GM21576 (cell line): ENCODE measurements at regions not wholly inside any gene's neighbourhood (a gene's known extent, or its start where the extent isn't known, plus 50 kb on each side); places are given as distances from the start of the nearest gene placed in this dataset.

Experiments used
- ATAC-seq: cut with Tn5 transposase; IDR thresholded peaks from one replicate; pipeline ENCODE4 v1.9.1; 2021; ENCODE audit warnings: mild to moderate bottlenecking, moderate library complexity; ENCODE audit not compliant: unreplicated experiment

GRCh38 chr2:40773291-40773690 lies 321.4 kb upstream of the SLC8A1 start:
- ATAC-seq: no peak

- no peak for ATAC-seq
Observed at GRCh38 chr2:40783704-40784103, 331.8 kb upstream of the SLC8A1 start.

- ATAC-seq: no peak
Observed at GRCh38 chr2:40786636-40787035, 334.7 kb upstream of the SLC8A1 start.

GRCh38 chr2:40797120-40797519 lies 345.2 kb upstream of the SLC8A1 start:
- ATAC-seq: no peak

- ATAC-seq: no peak
Observed at GRCh38 chr2:40803900-40804299, 352.0 kb upstream of the SLC8A1 start.

- ATAC-seq: no peak
Observed at GRCh38 chr2:40809156-40809555, 357.3 kb upstream of the SLC8A1 start.

- no peak for ATAC-seq
Observed at GRCh38 chr2:40814616-40815015, 362.7 kb upstream of the SLC8A1 start.

GRCh38 chr2:40820319-40820718 lies 368.4 kb upstream of the SLC8A1 start:
- no peak for ATAC-seq

GRCh38 chr2:40823478-40823877 lies 371.6 kb upstream of the SLC8A1 start:
- ATAC-seq: no peak

GRCh38 chr2:40824278-40824677 lies 372.4 kb upstream of the SLC8A1 start:
- ATAC-seq: no peak

- no peak for ATAC-seq
Observed at GRCh38 chr2:40827392-40827791, 375.5 kb upstream of the SLC8A1 start.

- ATAC-seq: no peak
Observed at GRCh38 chr2:40831321-40831873, 379.5 kb upstream of the SLC8A1 start.

- no peak for ATAC-seq
Observed at GRCh38 chr2:40841856-40842255, 390.0 kb upstream of the SLC8A1 start.

GRCh38 chr2:40844353-40845277 lies 392.7 kb upstream of the SLC8A1 start:
- no peak for ATAC-seq

- ATAC-seq: no peak
Observed at GRCh38 chr2:40851661-40852060, 399.8 kb upstream of the SLC8A1 start.

- no peak for ATAC-seq
Observed at GRCh38 chr2:40859617-40860016, 407.7 kb upstream of the SLC8A1 start.

GRCh38 chr2:40867829-40868228 lies 415.9 kb upstream of the SLC8A1 start:
- ATAC-seq: no peak

- no peak for ATAC-seq
Observed at GRCh38 chr2:40872580-40872979, 420.7 kb upstream of the SLC8A1 start.

- ATAC-seq: no peak
Observed at GRCh38 chr2:40874380-40874779, 422.5 kb upstream of the SLC8A1 start.

GRCh38 chr2:40877734-40878288 lies 425.9 kb upstream of the SLC8A1 start:
- ATAC-seq: no peak

- ATAC-seq: no peak
Observed at GRCh38 chr2:40879305-40879704, 427.4 kb upstream of the SLC8A1 start.

GRCh38 chr2:40886100-40886499 lies 434.2 kb upstream of the SLC8A1 start:
- ATAC-seq: no peak
